SK-N-SH (cell line): ENCODE measurements at regions not wholly inside any gene's neighbourhood (a gene's known extent, or its start where the extent isn't known, plus 50 kb on each side); places are given as distances from the start of the nearest gene placed in this dataset.

ENCODE experiments used
- EP300 ChIP-seq, 2 experiments: IDR thresholded peaks; 2 replicates each; pipeline versions ENCODE4 v1.4.0 to v1.6.1; 2012; ENCODE audit warnings: borderline replicate concordance in 1 of 2, low read depth in 1 of 2, low read length in 1 of 2
- FOXJ3 ChIP-seq: sonication (generic); formaldehyde crosslinking; IDR thresholded peaks from 2 replicates; pipeline ENCODE4 v1.5.1; 2020; ENCODE audit warnings: mild to moderate bottlenecking, missing genetic modification reagents
- MAX ChIP-seq: IDR thresholded peaks from 2 replicates; pipeline ENCODE4 v1.4.0; 2012; ENCODE audit warnings: low read depth
- POLR2AphosphoS5 ChIP-seq: IDR thresholded peaks from 2 replicates; pipeline ENCODE4 v1.6.1; 2012; ENCODE audit warnings: low read depth, low read length
- RFX5 ChIP-seq: IDR thresholded peaks from 2 replicates; pipeline ENCODE4 v1.6.1; 2012; ENCODE audit warnings: mild to moderate bottlenecking, improper control_type of control experiment, low read length

- TF ChIP-seq MAX: no peak
- TF ChIP-seq POLR2AphosphoS5: no peak
- TF ChIP-seq EP300 (IDR thresholded peaks at IDR 0.05; ENCODE audit: borderline replicate concordance in 1 of 2, low read depth in 1 of 2, low read length in 1 of 2): no peak
- no peak for TF ChIP-seq FOXJ3 (CRISPR knock-in tag)
- no peak for TF ChIP-seq RFX5
These were observed 220.8 kb upstream of the KLHL29 start for GRCh38 chr2:23164173-23164572.
